ENCODE measurements at regions not wholly inside any gene's neighbourhood (a gene's known extent, or its start where the extent isn't known, plus 50 kb on each side); places are given as distances from the start of the nearest gene placed in this dataset.

GRCh38 chr11:115930291-115930690 is 426.1 kb upstream of the CADM1 start:
- no peak overlapping the region for H3K4me3 ChIP-seq (ENCODE audit: low read depth, low read length)
- TF ChIP-seq, protein P1, sequence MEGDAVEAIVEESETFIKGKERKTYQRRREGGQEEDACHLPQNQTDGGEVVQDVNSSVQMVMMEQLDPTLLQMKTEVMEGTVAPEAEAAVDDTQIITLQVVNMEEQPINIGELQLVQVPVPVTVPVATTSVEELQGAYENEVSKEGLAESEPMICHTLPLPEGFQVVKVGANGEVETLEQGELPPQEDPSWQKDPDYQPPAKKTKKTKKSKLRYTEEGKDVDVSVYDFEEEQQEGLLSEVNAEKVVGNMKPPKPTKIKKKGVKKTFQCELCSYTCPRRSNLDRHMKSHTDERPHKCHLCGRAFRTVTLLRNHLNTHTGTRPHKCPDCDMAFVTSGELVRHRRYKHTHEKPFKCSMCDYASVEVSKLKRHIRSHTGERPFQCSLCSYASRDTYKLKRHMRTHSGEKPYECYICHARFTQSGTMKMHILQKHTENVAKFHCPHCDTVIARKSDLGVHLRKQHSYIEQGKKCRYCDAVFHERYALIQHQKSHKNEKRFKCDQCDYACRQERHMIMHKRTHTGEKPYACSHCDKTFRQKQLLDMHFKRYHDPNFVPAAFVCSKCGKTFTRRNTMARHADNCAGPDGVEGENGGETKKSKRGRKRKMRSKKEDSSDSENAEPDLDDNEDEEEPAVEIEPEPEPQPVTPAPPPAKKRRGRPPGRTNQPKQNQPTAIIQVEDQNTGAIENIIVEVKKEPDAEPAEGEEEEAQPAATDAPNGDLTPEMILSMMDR (IDR thresholded peaks at IDR 0.05; ENCODE audit: borderline replicate concordance, insufficient read depth, low read depth, low read length) = 0 out of 2 replicates have a peak, but pooled peaks have one; percentile 4

DNA sequence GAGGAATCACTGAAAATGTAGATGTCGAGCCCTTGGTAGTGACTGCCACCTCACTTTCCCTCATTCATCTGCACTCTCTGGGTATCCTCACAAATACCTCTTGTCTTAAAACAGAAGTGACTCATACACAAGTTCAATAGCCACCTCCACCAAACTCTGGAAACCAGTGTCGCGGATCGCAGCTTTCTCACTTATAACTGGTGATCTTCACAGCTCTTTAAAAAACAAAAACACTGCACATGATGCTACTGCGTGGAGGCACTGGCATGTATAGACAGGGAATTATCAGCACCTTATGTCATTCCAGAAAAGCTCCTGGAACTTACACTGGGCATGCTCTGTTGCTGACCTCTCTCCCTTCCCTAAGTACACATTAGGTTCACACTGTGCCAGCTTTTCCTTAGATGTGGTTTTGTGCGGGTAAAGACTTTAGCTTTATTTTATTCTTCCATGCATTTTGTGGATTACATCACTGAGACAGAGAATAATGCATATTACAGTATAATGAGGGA is 425.5 kb upstream of the CADM1 start:
- TF ChIP-seq, protein P1 (IDR thresholded peaks at IDR 0.05; ENCODE audit: borderline replicate concordance, insufficient read depth, low read depth, low read length) = no peak
- H3K4me3 ChIP-seq (ENCODE audit: low read depth, low read length) = no peak overlapping the region

DNA sequence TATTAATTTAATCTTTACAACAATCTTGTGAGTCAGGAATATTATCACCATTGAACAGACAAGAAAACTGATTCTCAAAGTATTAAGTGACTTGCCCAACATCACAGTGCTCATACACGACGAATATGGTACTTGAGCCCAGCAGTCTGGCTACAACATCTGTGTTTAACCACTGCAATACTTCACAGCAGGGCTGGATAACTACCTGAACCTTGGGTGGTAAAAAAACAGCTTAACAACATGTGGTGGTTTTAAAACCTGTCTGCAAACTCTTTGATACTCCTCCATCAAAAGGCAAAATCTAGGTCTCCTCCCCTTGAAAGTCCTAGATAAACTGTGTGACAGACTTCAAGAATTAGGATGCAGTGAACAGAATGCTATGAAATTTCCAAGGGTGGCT is 424.6 kb upstream of the CADM1 start:
- TF ChIP-seq, protein P1 (IDR thresholded peaks at IDR 0.05; ENCODE audit: borderline replicate concordance, insufficient read depth, low read depth, low read length) = no peak
- no peak overlapping the region for H3K4me3 ChIP-seq (ENCODE audit: low read depth, low read length)

DNA sequence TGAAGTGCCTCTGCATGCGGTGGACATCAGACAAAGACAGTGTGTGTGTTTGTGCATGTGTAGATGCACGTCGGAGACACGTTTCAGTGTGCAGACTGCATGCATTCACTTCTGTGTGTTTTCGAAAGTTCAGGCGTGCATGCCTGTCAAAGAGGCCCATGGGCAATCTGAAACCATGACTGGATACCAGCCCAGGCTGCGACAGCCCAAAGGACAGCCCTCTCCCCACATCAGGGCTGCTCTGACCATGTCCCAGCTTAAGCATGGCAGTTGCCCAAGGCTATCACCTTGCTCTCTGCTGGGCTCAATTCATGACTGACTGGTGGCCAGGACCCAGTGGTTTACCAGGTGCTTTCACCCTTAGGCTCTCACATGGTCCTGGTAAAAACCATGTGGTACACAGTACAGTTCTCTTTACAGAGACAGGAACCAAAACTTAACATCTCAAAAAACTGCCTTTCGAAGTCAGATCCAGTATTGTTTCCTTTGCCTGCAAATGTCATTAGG is 423.7 kb upstream of the CADM1 start:
- TF ChIP-seq, protein P1 (IDR thresholded peaks at IDR 0.05; ENCODE audit: borderline replicate concordance, insufficient read depth, low read depth, low read length) = no peak

GRCh38 chr11:115926601-115927000 is 422.4 kb upstream of the CADM1 start:
- H3K4me3 ChIP-seq (ENCODE audit: low read depth, low read length) = no peak overlapping the region
- TF ChIP-seq, protein P1 (IDR thresholded peaks at IDR 0.05; ENCODE audit: borderline replicate concordance, insufficient read depth, low read depth, low read length) = no peak

More for the DNA sequence above, 423.7 kb upstream of the CADM1 start:
- no peak overlapping the region for H3K4me3 ChIP-seq (ENCODE audit: low read depth, low read length)

GRCh38 chr11:115926138-115926537 is 421.9 kb upstream of the CADM1 start:
- TF ChIP-seq, protein P1 (IDR thresholded peaks at IDR 0.05; ENCODE audit: borderline replicate concordance, insufficient read depth, low read depth, low read length) = no peak
- H3K4me3 ChIP-seq (ENCODE audit: low read depth, low read length) = no peak overlapping the region

DNA sequence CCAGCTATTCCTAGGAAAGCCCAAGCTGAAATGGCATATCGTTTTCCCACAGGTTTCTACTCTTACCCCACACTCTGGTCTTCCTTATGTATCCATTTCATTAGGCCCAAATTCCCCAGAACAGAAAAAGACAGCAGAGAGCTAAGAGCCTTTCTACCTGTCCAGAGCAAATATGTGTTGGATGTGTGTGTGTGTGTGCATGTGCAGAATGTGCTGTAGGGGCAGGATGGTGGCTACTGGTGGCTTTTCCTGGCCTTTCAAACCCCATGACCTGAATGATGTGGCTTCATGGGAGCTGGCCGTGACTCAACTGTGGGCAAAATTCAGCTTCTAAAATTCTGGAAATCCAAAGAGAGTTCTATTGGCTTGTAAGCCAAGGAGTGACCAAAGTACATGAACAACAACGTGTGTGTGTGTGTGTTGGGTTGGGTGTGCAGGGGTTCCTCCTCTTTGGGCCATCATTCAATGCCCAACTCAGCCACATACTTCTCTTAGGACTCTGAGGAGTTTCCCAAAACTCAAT is 421.4 kb upstream of the CADM1 start:
- TF ChIP-seq, protein P1 (IDR thresholded peaks at IDR 0.05; ENCODE audit: borderline replicate concordance, insufficient read depth, low read depth, low read length) = no peak
- H3K4me3 ChIP-seq (ENCODE audit: low read depth, low read length) = no peak overlapping the region

Measured in GM12875 (cell line).